ENCODE measurements at regions not wholly inside any gene's neighbourhood (a gene's known extent, or its start where the extent isn't known, plus 50 kb on each side); places are given as distances from the start of the nearest gene placed in this dataset.

GRCh38 chr4:13887010-13887409 lies 259.5 kb upstream of the BOD1L1 start:
- DNase-seq (ENCODE audit: low read depth in 4 of 4, low spot score in 2 of 4), result no peak

- no peak for DNase-seq (ENCODE audit: low read depth in 4 of 4, low spot score in 2 of 4)
Observed at GRCh38 chr4:13888112-13888511, 260.6 kb upstream of the BOD1L1 start.

GRCh38 chr4:13891544-13891939 lies 264.0 kb upstream of the BOD1L1 start:
- no peak for DNase-seq (ENCODE audit: low read depth in 4 of 4, low spot score in 2 of 4)

- DNase-seq (ENCODE audit: low read depth in 4 of 4, low spot score in 2 of 4), result no peak
Observed at GRCh38 chr4:13892739-13893105, 265.2 kb upstream of the BOD1L1 start.

- DNase-seq (ENCODE audit: low read depth in 4 of 4, low spot score in 2 of 4), result no peak
Observed at GRCh38 chr4:13893211-13893610, 265.7 kb upstream of the BOD1L1 start.

- DNase-seq (ENCODE audit: low read depth in 4 of 4, low spot score in 2 of 4), result no peak
Observed at GRCh38 chr4:13893987-13894386, 266.5 kb upstream of the BOD1L1 start.

GRCh38 chr4:13900780-13901179 lies 273.3 kb upstream of the BOD1L1 start:
- no peak for DNase-seq (ENCODE audit: low read depth in 4 of 4, low spot score in 2 of 4)

- no peak for DNase-seq (ENCODE audit: low read depth in 4 of 4, low spot score in 2 of 4)
Observed at GRCh38 chr4:13902146-13902545, 274.6 kb upstream of the BOD1L1 start.

GRCh38 chr4:13903061-13903460 lies 275.5 kb upstream of the BOD1L1 start:
- DNase-seq (ENCODE audit: low read depth in 4 of 4, low spot score in 2 of 4), result no peak

GRCh38 chr4:13903901-13904300 lies 276.4 kb upstream of the BOD1L1 start:
- no peak for DNase-seq (ENCODE audit: low read depth in 4 of 4, low spot score in 2 of 4)

- DNase-seq (ENCODE audit: low read depth in 4 of 4, low spot score in 2 of 4), result no peak
Observed at GRCh38 chr4:13905543-13905942, 278.0 kb upstream of the BOD1L1 start.

- DNase-seq (ENCODE audit: low read depth in 4 of 4, low spot score in 2 of 4), result no peak
Observed at GRCh38 chr4:13906727-13907126, 279.2 kb upstream of the BOD1L1 start.

GRCh38 chr4:13907255-13907751 lies 279.8 kb upstream of the BOD1L1 start:
- no peak for DNase-seq (ENCODE audit: low read depth in 4 of 4, low spot score in 2 of 4)

GRCh38 chr4:13908455-13908854 lies 280.9 kb upstream of the BOD1L1 start:
- no peak for DNase-seq (ENCODE audit: low read depth in 4 of 4, low spot score in 2 of 4)

GRCh38 chr4:13910556-13910955 lies 283.0 kb upstream of the BOD1L1 start:
- DNase-seq (ENCODE audit: low read depth in 4 of 4, low spot score in 2 of 4), result no peak

- DNase-seq (ENCODE audit: low read depth in 4 of 4, low spot score in 2 of 4), result no peak
Observed at GRCh38 chr4:13911256-13911655, 283.7 kb upstream of the BOD1L1 start.

GRCh38 chr4:13912436-13912925 lies 285.0 kb upstream of the BOD1L1 start:
- DNase-seq (ENCODE audit: low read depth in 4 of 4, low spot score in 2 of 4), result no peak

- DNase-seq (ENCODE audit: low read depth in 4 of 4, low spot score in 2 of 4), result no peak
Observed at GRCh38 chr4:13912966-13913365, 285.4 kb upstream of the BOD1L1 start.

GRCh38 chr4:13917015-13917414 lies 289.5 kb upstream of the BOD1L1 start:
- no peak for DNase-seq (ENCODE audit: low read depth in 4 of 4, low spot score in 2 of 4)

GRCh38 chr4:13918110-13918509 lies 290.6 kb upstream of the BOD1L1 start:
- no peak for DNase-seq (ENCODE audit: low read depth in 4 of 4, low spot score in 2 of 4)

- no peak for DNase-seq (ENCODE audit: low read depth in 4 of 4, low spot score in 2 of 4)
Observed at GRCh38 chr4:13918991-13919441, 291.5 kb upstream of the BOD1L1 start.

GRCh38 chr4:13920111-13920875 lies 292.8 kb upstream of the BOD1L1 start:
- no peak for DNase-seq (ENCODE audit: low read depth in 4 of 4, low spot score in 2 of 4)

Data from left renal cortex interstitium (tissue), 4 donors.